Ovary (tissue), 7 donors: ENCODE measurements at regions not wholly inside any gene's neighbourhood (a gene's known extent, or its start where the extent isn't known, plus 50 kb on each side); places are given as distances from the start of the nearest gene placed in this dataset.
A peak's percentile ranks its signal among the peaks of the same experiment; 100 is the strongest.

Experiments used
- DNase-seq, 5 donors: peaks; one replicate each; pipeline ENCODE4 v3.0.0-alpha.2; 2019 to 2020
- H3K27ac ChIP-seq, 2 donors: fragments of 200-600 bp; one replicate each; pipeline versions ENCODE4 v1.5.1 to v1.8.0; 2019 to 2022
- H3K27me3 ChIP-seq: fragments of 200-600 bp; one replicate; pipeline ENCODE4 v1.8.0; 2022
- H3K36me3 ChIP-seq: fragments of 200-600 bp; sonication (generic); one replicate; pipeline ENCODE4 v1.5.1; 2019
- H3K4me1 ChIP-seq: one replicate; pipeline ENCODE4 v1.8.1; 2013; ENCODE audit warnings: mild to moderate bottlenecking, moderate library complexity; ENCODE audit not compliant: insufficient read depth
- H3K4me3 ChIP-seq: fragments of 200-600 bp; sonication (generic); one replicate; pipeline ENCODE4 v1.5.1; 2017
- H3K9me3 ChIP-seq, 2 donors: fragments of 200-600 bp in 1 of 2; sonication (generic) in 1 of 2; one replicate each; pipeline versions ENCODE4 v1.5.1 to v1.8.1; 2013 to 2019; ENCODE audit warnings: mild to moderate bottlenecking in 1 of 2, moderate library complexity in 1 of 2
- EP300 ChIP-seq: sonication (generic); formaldehyde crosslinking; IDR thresholded peaks from one replicate; pipeline ENCODE4 v1.6.1; 2017; ENCODE audit warnings: antibody characterized with exemption
- POLR2A ChIP-seq: fragments of 450-650 bp; IDR thresholded peaks from one replicate; pipeline ENCODE4 v1.6.1; 2017; ENCODE audit warnings: antibody characterized with exemption, mild to moderate bottlenecking, moderate library complexity
- WGBS, 3 donors: extraction: QIAGEN DNeasy Blood & Tissue Kit in 1 of 3; methylation state at CpG; one replicate each; pipeline versions ENCODE4 v1.1.5 to v1.1.7; 2013 to 2017; 5-methylcytosine and 5-hydroxymethylcytosine counted together
- intact Hi-C, 4 donors: fragments of 100-400 bp; cut with DNase I; formaldehyde crosslinking; loops; one replicate each; pipeline versions ENCODE4 v1.11.0 to v1.15.1; 2022 to 2023
- TF ChIP-seq, protein P1 (sequence below), 3 donors: fragments of 450-650 bp in 2 of 3; fragments of 200-600 bp in 1 of 3; IDR thresholded peaks; one replicate each; pipeline versions ENCODE4 v1.5.1 to v1.8.0; 2016 to 2022; ENCODE audit warnings: antibody characterized with exemption in 3 of 3, mild to moderate bottlenecking in 1 of 3
- donor health status: DM: no; HTN: no; CAD: no; lungs with moderate emphysema.
- donor health status: DM: no; HTN: no; CAD: no.
- donor health status: Bipolar disorder and iron deficiency.
- donor health status: DM: no; HTN: no; CAD: no.
- donor health status: DM: yes; HTN: yes; CAD: no.

DNA sequence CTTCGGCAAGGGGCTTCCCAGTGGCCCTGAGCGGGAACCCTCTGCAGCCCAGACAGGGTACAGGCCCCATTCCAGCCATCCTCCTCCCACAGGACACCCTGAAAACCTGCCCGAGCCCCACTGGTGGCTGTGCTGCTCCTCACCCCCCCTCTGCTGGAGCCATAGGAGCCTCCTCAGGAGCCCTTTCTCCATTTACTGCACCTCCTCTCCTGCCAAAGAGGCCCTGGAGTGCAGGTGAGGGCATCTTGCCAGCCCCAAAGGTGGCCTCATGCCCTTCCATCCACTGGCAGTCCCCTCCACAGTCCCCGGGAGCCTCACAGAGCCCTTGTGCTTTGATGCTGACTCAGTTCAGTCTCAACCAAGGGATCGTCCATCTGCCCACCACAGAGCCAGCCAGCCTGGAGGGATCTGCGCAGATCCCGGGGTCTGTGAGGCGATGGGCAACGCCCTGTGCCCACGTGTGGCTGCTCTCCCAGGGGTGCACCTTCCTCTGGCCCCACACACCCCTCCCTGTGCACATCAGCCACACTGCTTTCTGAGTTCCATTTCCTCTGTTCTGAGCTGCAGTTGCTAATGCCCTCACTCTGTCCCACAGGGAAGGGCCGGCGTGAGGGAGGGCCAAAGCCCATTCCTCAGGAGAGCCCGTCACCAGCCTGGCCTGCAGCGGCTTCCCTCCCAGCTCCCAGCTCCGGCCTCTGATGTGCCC, 228.5 kb downstream of the DLL1 start:
- 86 to 93% (median 92%) methylated on average over 14 to 15 of the region's 15 CpGs for WGBS, 3 donors

DNA sequence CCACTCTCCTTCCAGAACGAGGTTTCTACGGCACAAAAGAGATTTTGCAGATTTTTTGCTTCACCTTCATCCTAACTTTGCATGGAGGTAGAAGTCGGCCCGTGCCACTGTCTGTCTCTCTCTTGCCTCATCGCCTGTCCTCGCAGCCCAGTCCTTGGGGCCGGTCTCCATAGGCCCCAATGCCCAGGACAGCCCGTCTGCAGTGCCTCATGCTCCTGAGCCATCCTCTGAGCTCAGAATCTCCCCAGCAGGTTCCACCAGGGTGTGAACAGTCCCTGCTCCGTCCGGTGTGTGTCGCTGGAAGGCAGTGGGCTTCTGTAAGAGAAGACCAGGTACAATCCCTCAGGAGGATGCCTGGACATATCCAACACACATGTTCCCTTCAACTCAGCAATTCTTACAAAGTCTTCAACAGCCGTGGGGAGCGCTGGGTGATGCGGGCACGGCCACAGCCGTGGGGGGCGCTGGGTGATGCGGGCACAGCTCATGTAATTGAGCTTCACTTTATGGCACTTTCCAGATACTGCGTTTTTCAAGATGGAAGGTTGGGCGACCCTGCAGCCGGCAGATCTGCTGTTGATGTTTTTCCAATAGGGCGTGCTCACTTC, 231.9 kb downstream of the DLL1 start:
- Histone ChIP-seq H3K27ac (no peak overlapping the region), H3K4me3 (no peak overlapping the region), H3K36me3 (no peaks in the 10 kb centered on the region), H3K9me3 (no peaks in the 10 kb centered on the region), H3K4me1 (no peaks in the 10 kb centered on the region), H3K27me3 (no peaks in the 10 kb centered on the region)
- WGBS, 3 donors: 93 to 96% (median 95%) methylated on average over 22 of the region's 22 CpGs
- intact Hi-C loops: no loop called here
- no peak for TF ChIP-seq EP300
- TF ChIP-seq, protein P1, sequence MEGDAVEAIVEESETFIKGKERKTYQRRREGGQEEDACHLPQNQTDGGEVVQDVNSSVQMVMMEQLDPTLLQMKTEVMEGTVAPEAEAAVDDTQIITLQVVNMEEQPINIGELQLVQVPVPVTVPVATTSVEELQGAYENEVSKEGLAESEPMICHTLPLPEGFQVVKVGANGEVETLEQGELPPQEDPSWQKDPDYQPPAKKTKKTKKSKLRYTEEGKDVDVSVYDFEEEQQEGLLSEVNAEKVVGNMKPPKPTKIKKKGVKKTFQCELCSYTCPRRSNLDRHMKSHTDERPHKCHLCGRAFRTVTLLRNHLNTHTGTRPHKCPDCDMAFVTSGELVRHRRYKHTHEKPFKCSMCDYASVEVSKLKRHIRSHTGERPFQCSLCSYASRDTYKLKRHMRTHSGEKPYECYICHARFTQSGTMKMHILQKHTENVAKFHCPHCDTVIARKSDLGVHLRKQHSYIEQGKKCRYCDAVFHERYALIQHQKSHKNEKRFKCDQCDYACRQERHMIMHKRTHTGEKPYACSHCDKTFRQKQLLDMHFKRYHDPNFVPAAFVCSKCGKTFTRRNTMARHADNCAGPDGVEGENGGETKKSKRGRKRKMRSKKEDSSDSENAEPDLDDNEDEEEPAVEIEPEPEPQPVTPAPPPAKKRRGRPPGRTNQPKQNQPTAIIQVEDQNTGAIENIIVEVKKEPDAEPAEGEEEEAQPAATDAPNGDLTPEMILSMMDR (IDR thresholded peaks at IDR 0.05): no peak
- TF ChIP-seq POLR2A: no peak
- peak in 3 of 5 donors; percentile 1 to 5 (median 4) for DNase-seq

More for the DNA sequence above, 228.5 kb downstream of the DLL1 start:
- DNase-seq: peak in 4 of 5 donors; percentile 4 to 24 (median 8)
- Histone ChIP-seq H3K27me3 (no peaks in the 10 kb centered on the region), H3K36me3 (no peaks in the 10 kb centered on the region), H3K4me1 (peaks cover 3% of the 10 kb centered on the region), H3K9me3 (no peaks in the 10 kb centered on the region), H3K27ac (no peak overlapping the region), H3K4me3 (no peak overlapping the region)
- intact Hi-C loops: no loop called here
- TF ChIP-seq POLR2A (no peak), EP300 (no peak)
- TF ChIP-seq, protein P1 (IDR thresholded peaks at IDR 0.05): no peak

DNA sequence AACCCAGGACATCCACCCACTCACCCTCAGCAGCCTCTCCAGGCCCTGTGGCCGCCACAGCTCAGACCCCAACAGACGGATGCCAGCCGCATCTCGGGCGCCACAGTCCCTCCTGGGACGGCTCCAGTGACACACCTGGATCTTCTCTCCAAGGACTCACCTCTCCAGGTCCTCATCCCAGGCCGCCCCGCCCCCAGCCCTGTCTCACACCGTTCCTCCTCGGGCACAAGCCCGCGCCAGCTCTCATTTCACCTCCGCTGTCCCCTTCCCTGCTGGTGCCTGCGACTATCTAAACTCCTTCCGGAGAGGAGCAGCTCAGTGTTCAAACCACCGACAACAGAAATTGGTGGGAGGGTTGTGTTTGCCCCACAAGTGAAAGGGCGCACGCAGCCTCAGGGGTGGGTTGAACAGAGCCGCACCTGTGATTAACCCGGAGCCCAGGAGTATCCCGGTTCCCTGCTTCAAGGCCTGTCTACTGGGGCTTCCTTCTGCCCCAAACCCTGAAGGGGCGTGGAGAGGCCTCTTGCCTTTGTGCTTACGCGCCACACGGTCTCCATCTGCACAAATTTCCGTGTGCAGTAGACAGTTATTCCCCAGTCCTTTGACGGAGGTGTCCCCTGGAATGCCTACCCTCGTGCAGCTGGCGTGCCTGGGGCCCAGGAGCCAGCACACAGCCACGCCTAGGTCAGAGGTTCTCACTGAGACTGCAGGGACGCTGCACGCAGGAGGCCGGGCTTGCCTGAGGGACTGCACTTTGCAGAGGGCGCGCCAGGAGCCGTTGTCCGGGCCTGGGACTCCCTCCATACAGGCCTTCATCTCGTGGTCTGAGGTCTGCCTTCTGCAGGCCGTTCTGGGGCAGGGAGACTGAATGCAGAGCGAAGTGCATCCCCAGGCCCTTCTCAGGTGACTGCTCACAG, 232.7 kb downstream of the DLL1 start:
- DNase-seq: peak in 3 of 5 donors; percentile 8 to 19 (median 9)
- no peaks in the 10 kb centered on the region for H3K4me1 ChIP-seq
- H3K4me3 ChIP-seq: no peak overlapping the region
- H3K27me3 ChIP-seq: no peaks in the 10 kb centered on the region
- 87 to 90% (median 87%) methylated on average over 40 of the region's 40 CpGs for WGBS, 3 donors
- TF ChIP-seq EP300 (no peak), POLR2A (no peak)
- TF ChIP-seq, protein P1 (IDR thresholded peaks at IDR 0.05): no peak
- no peaks in the 10 kb centered on the region for H3K36me3 ChIP-seq
- no peak overlapping the region for H3K27ac ChIP-seq
- no peaks in the 10 kb centered on the region for H3K9me3 ChIP-seq
- intact Hi-C loops: no loop called here

DNA sequence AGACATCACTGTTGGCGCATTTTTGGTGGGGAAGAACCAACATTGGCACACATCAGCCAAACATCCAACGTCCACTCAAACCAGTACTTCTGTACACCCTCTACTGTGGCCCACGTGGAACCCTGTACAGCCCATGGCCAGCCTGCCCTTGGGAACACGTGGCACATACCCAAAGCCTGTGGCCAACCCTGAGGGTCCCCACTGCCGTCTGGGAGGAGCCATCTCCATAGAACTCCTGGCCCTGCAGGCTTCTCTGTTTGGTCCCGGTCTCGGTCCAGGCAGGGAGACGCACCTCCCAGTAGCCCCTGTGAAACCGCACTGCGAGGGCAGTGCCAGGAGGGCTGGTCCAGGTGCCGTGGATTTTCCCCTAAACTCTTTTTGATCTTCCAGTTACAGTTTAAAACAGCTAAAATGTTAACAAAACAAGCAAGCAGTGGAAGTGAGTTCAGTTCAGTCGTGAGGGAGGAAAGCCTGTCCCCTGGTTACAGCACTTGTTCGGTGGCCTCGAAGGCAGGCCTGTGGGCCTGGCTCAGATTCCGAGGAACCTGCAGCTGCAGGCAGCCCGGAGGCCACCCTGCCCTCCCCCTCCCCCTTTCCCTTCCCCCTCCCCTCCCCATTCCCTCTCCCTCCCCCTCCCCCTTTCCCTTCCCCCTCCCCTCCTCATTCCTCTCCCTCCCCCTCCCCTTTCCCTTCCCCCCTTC, 233.7 kb downstream of the DLL1 start:
- Histone ChIP-seq H3K27ac (no peak overlapping the region), H3K27me3 (no peaks in the 10 kb centered on the region), H3K9me3 (no peaks in the 10 kb centered on the region), H3K4me1 (no peaks in the 10 kb centered on the region), H3K36me3 (no peaks in the 10 kb centered on the region), H3K4me3 (no peak overlapping the region)
- WGBS, 3 donors: 63 to 68% (median 67%) methylated on average over 16 of the region's 16 CpGs
- DNase-seq: peak in 3 of 5 donors; percentile 4 to 7 (median 4)
- TF ChIP-seq POLR2A: no peak
- TF ChIP-seq EP300: no peak
- TF ChIP-seq, protein P1 (IDR thresholded peaks at IDR 0.05): no peak
- intact Hi-C loops: no loop called here
